ENCODE measurements at regions not wholly inside any gene's neighbourhood (a gene's known extent, or its start where the extent isn't known, plus 50 kb on each side); places are given as distances from the start of the nearest gene placed in this dataset.

GRCh38 chr18:57920036-57920435 lies 116.9 kb upstream of the ATP8B1 start:
- in situ Hi-C loops (cut with HindIII; ENCODE audit: low sequenced_read_pairs) = no loop called here

- in situ Hi-C loops (cut with HindIII; ENCODE audit: low sequenced_read_pairs) = no loop called here
These were observed 115.5 kb upstream of the ATP8B1 start for GRCh38 chr18:57918601-57919000.

- in situ Hi-C loops (cut with HindIII; ENCODE audit: low sequenced_read_pairs) = no loop called here
These were observed 113.6 kb upstream of the ATP8B1 start for GRCh38 chr18:57916684-57917083.

GRCh38 chr18:57915865-57916582 lies 112.9 kb upstream of the ATP8B1 start:
- in situ Hi-C loops (cut with HindIII; ENCODE audit: low sequenced_read_pairs) = no loop called here

GRCh38 chr18:57915248-57915647 lies 112.1 kb upstream of the ATP8B1 start:
- in situ Hi-C loops (cut with HindIII; ENCODE audit: low sequenced_read_pairs) = no loop called here

- in situ Hi-C loops (cut with HindIII; ENCODE audit: low sequenced_read_pairs) = loop anchor here (5.0 kb wide), 1 partner anchor 69 kb away; no protein-coding TSS in a partner anchor
These were observed 110.6 kb upstream of the ATP8B1 start for GRCh38 chr18:57913686-57914085.

GRCh38 chr18:57910817-57911216 lies 107.7 kb upstream of the ATP8B1 start:
- in situ Hi-C loops (cut with HindIII; ENCODE audit: low sequenced_read_pairs) = loop anchor here (5.0 kb wide), 1 partner anchor 71 kb away; no protein-coding TSS in a partner anchor

- in situ Hi-C loops (cut with HindIII; ENCODE audit: low sequenced_read_pairs) = loop anchor here (5.0 kb wide), 1 partner anchor 72 kb away; no protein-coding TSS in a partner anchor
These were observed 107.0 kb upstream of the ATP8B1 start for GRCh38 chr18:57910134-57910533.

GRCh38 chr18:57909620-57910019 lies 106.5 kb upstream of the ATP8B1 start:
- in situ Hi-C loops (cut with HindIII; ENCODE audit: low sequenced_read_pairs) = loop anchor here (5.0 kb wide), 1 partner anchor 73 kb away; no protein-coding TSS in a partner anchor

GRCh38 chr18:57908092-57908491 lies 105.0 kb upstream of the ATP8B1 start:
- in situ Hi-C loops (cut with HindIII; ENCODE audit: low sequenced_read_pairs) = no loop called here

GRCh38 chr18:57907550-57907949 lies 104.4 kb upstream of the ATP8B1 start:
- in situ Hi-C loops (cut with HindIII; ENCODE audit: low sequenced_read_pairs) = no loop called here

GRCh38 chr18:57906852-57907251 lies 103.7 kb upstream of the ATP8B1 start:
- in situ Hi-C loops (cut with HindIII; ENCODE audit: low sequenced_read_pairs) = no loop called here

- in situ Hi-C loops (cut with HindIII; ENCODE audit: low sequenced_read_pairs) = no loop called here
These were observed 101.4 kb upstream of the ATP8B1 start for GRCh38 chr18:57904535-57904934.

- in situ Hi-C loops (cut with HindIII; ENCODE audit: low sequenced_read_pairs) = no loop called here
These were observed 99.6 kb upstream of the ATP8B1 start for GRCh38 chr18:57902721-57903120.

GRCh38 chr18:57901825-57902589 lies 98.9 kb upstream of the ATP8B1 start:
- in situ Hi-C loops (cut with HindIII; ENCODE audit: low sequenced_read_pairs) = no loop called here

- in situ Hi-C loops (cut with HindIII; ENCODE audit: low sequenced_read_pairs) = no loop called here
These were observed 97.9 kb upstream of the ATP8B1 start for GRCh38 chr18:57900906-57901435.

- in situ Hi-C loops (cut with HindIII; ENCODE audit: low sequenced_read_pairs) = no loop called here
These were observed 95.5 kb upstream of the ATP8B1 start for GRCh38 chr18:57898506-57899124.

GRCh38 chr18:57895182-57895581 lies 92.1 kb upstream of the ATP8B1 start:
- in situ Hi-C loops (cut with HindIII; ENCODE audit: low sequenced_read_pairs) = no loop called here

- in situ Hi-C loops (cut with HindIII; ENCODE audit: low sequenced_read_pairs) = no loop called here
These were observed 88.7 kb upstream of the ATP8B1 start for GRCh38 chr18:57891707-57892391.

GRCh38 chr18:57890266-57890665 lies 87.2 kb upstream of the ATP8B1 start:
- in situ Hi-C loops (cut with HindIII; ENCODE audit: low sequenced_read_pairs) = no loop called here

- in situ Hi-C loops (cut with HindIII; ENCODE audit: low sequenced_read_pairs) = no loop called here
These were observed 86.7 kb upstream of the ATP8B1 start for GRCh38 chr18:57889841-57890240.
